GM12864 (cell line): ENCODE measurements at regions not wholly inside any gene's neighbourhood (a gene's known extent, or its start where the extent isn't known, plus 50 kb on each side); places are given as distances from the start of the nearest gene placed in this dataset.

ENCODE experiments used
- DNase-seq: peaks from one replicate; pipeline ENCODE4 v3.0.0-alpha.2; 2011; ENCODE audit warnings: low read depth
- H3K4me3 ChIP-seq: 2 replicates; pipeline ENCODE4 v1.5.1; 2011; ENCODE audit warnings: mild to moderate bottlenecking, low read depth, low read length, control low read depth
- TF ChIP-seq, protein P1 (sequence below): IDR thresholded peaks from 2 replicates; pipeline ENCODE4 v1.5.1; 2011; ENCODE audit warnings: low read depth, mild to moderate bottlenecking, moderate library complexity, low read length, control low read depth, inconsistent platforms; ENCODE audit errors: missing control alignments

DNA sequence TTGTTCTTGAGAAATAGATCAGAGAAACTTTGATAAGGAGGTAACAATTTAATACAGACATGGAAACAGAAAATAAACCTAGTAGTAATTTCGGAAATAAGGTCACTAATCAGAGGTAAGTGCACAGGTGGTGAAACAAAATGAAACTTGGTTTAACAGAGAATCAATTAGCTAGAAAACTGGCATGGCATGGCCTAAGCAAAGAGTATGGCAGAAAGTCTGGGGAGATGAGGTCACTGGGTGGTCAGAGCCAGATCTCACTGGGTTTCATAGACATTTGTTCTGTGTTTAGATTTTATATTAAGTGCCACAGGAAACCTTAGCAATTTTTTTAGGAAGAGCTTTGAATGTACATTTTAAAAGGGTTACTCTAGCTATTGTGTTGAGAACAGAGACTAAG, 1216.0 kb upstream of the PIK3C3 start:
- TF ChIP-seq, protein P1, sequence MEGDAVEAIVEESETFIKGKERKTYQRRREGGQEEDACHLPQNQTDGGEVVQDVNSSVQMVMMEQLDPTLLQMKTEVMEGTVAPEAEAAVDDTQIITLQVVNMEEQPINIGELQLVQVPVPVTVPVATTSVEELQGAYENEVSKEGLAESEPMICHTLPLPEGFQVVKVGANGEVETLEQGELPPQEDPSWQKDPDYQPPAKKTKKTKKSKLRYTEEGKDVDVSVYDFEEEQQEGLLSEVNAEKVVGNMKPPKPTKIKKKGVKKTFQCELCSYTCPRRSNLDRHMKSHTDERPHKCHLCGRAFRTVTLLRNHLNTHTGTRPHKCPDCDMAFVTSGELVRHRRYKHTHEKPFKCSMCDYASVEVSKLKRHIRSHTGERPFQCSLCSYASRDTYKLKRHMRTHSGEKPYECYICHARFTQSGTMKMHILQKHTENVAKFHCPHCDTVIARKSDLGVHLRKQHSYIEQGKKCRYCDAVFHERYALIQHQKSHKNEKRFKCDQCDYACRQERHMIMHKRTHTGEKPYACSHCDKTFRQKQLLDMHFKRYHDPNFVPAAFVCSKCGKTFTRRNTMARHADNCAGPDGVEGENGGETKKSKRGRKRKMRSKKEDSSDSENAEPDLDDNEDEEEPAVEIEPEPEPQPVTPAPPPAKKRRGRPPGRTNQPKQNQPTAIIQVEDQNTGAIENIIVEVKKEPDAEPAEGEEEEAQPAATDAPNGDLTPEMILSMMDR = no peak

GRCh38 chr18:40738321-40738880, 1216.6 kb upstream of the PIK3C3 start:
- no peak overlapping the region for H3K4me3 ChIP-seq
- DNase-seq = no peak
- TF ChIP-seq, protein P1 = no peak

More for the DNA sequence above, 1216.0 kb upstream of the PIK3C3 start:
- no peak overlapping the region for H3K4me3 ChIP-seq
- no peak for DNase-seq

DNA sequence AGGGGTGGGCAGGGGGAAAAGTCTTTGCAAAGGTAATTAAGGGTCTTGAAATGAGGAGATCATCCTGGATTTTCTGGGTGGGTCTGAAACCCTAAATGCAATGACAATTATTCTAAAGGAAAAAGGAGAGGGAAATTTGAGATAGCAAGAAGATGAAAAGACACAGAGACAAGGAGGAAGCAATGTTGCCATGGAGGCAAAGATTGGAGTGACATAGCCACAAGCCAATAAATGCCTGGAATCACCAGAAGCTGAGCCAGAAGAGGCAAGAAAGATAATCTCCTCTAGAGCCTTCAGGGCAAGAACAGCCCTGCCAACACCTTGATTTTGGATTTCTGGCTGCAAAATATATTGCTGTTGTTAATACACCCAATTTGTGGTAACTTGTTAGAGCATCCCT, 1246.3 kb upstream of the PIK3C3 start:
- no peak for DNase-seq
- TF ChIP-seq, protein P1 = no peak
- no peak overlapping the region for H3K4me3 ChIP-seq

GRCh38 chr18:40707797-40708196, 1247.2 kb upstream of the PIK3C3 start:
- DNase-seq = no peak
- TF ChIP-seq, protein P1 = no peak
- H3K4me3 ChIP-seq = no peak overlapping the region

GRCh38 chr18:40698129-40698528, 1256.9 kb upstream of the PIK3C3 start:
- DNase-seq = no peak
- TF ChIP-seq, protein P1 = no peak
- no peak overlapping the region for H3K4me3 ChIP-seq

DNA sequence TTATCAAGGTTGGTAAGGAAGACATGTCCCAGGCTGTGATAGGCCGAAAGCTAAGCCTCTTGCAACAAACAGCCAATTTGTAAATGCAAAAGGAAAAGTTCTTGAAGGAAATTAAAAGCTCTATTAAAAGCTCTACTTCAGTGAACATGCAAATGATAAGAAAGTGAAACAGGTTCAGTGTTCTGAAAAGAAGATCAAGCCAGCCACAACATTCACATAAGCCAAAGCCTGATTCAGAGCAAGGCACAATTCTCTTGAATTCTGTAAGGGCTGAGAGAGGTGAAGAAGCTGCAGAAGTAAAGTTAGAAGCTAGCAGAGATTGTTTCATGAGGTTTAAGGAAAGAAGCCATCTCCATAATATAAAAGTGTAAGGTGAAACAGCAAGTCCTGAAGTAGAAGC, 1259.5 kb upstream of the PIK3C3 start:
- H3K4me3 ChIP-seq = no peak overlapping the region
- TF ChIP-seq, protein P1 = no peak
- no peak for DNase-seq

DNA sequence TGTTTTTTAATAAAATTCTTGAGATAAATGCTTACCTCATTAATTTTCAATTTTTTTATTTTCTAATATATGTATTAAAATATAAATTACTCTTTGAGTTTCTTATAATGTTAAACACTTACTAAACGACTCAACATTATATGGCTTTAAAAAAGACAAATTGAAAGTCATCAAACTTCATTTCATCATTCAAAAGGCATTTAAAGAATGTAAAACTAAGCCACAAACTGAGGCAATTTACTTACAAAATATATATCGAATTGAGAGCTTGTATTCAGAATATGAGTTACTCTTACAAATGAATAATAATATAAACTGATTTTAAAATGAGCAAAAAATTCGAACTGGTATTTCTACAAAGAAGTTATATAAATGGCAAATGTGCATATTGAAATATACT, 1262.2 kb upstream of the PIK3C3 start:
- DNase-seq = no peak
- H3K4me3 ChIP-seq = no peak overlapping the region
- TF ChIP-seq, protein P1 = no peak
